BLaER1 treated with 17β-estradiol and CSF1 and Interleukin-3, amounts not matched to agents 10 nM and 100 nM (cell line): ENCODE measurements at regions not wholly inside any gene's neighbourhood (a gene's known extent, or its start where the extent isn't known, plus 50 kb on each side); places are given as distances from the start of the nearest gene placed in this dataset.

Source experiments
- H3K27ac ChIP-seq, 11 experiments: shearing (Covaris generic); formaldehyde crosslinking; 2 replicates each; pipeline ENCODE4 v1.8.1; 2022
- H3K27me3 ChIP-seq, 11 experiments: shearing (Covaris generic); formaldehyde crosslinking; 2 replicates each; pipeline ENCODE4 v1.8.1; 2022
- H3K36me3 ChIP-seq, 11 experiments: shearing (Covaris generic); formaldehyde crosslinking; 2 replicates each; pipeline ENCODE4 v1.8.1; 2022
- H3K4me1 ChIP-seq, 10 experiments: shearing (Covaris generic); formaldehyde crosslinking; 2 replicates each; pipeline ENCODE4 v1.8.1; 2022
- H3K4me2 ChIP-seq, 11 experiments: shearing (Covaris generic); formaldehyde crosslinking; 2 replicates each; pipeline ENCODE4 v1.8.1; 2022
- H3K4me3 ChIP-seq, 10 experiments: shearing (Covaris generic); formaldehyde crosslinking; 2 replicates each; pipeline ENCODE4 v1.8.1; 2022
- H3K9ac ChIP-seq, 11 experiments: shearing (Covaris generic); formaldehyde crosslinking; 2 replicates each; pipeline ENCODE4 v1.8.1; 2022
- H3K9me3 ChIP-seq, 11 experiments: shearing (Covaris generic); formaldehyde crosslinking; replicated peaks in 1 of 11; 2 replicates each; pipeline ENCODE4 v1.8.1; 2022
- H4K20me1 ChIP-seq, 11 experiments: shearing (Covaris generic); formaldehyde crosslinking; 2 replicates each; pipeline ENCODE4 v1.8.1; 2022
- Cebpa-rat ChIP-seq, 11 experiments: shearing (Covaris generic); IDR thresholded peaks; 2 replicates each; pipeline ENCODE4 v1.8.1; 2022

DNA sequence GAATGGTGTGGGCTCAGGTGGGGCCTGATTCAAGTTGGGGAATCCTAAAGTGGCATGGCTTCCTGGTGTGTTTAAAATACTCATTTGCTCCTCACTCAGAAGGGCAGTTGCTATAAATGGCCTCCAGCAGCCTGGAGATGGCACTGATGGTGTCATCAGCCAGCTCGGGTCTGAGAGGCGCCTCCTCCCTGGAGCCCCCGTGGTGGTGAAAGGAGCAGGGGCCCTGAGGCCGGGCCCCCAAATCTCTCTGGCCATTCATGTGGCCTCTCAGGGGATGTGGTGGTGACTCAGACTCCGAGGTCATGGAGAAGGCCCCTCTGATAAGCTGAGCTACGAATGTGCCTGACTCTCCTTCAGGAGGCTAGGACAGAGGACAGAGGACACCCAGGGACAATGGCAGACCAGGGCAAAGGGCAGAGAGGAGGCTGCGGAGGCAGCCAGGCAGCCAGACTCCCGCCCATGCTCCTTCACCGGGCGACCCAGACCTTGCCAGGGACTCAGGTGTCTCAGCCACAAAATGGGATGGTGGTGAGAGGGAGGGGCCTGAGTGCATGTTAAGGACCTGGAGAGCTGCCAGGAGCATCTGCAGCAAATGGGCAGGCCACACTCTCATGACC lies 129.2 kb downstream of the CTTN start:
- TF ChIP-seq Cebpa-rat (IDR thresholded peaks at IDR 0.05) = no peak
- Histone ChIP-seq H3K27ac (no peak overlapping the region), H3K9ac (no peak overlapping the region), H3K27me3 (no peaks in the 10 kb centered on the region), H3K36me3 (no peaks in the 10 kb centered on the region), H4K20me1 (peaks cover 0 to 1% (median 0%) of the 10 kb centered on the region in 11 experiments; a peak in 6 of 22 replicates), H3K4me2 (no peak overlapping the region), H3K4me3 (no peak overlapping the region), H3K9me3 (peaks cover 0 to 8% (median 4%) of the 10 kb centered on the region in 11 experiments; a peak in 9 of 22 replicates), H3K4me1 (peaks cover 0 to 21% (median 10%) of the 10 kb centered on the region in 10 experiments; a peak in 12 of 20 replicates)

DNA sequence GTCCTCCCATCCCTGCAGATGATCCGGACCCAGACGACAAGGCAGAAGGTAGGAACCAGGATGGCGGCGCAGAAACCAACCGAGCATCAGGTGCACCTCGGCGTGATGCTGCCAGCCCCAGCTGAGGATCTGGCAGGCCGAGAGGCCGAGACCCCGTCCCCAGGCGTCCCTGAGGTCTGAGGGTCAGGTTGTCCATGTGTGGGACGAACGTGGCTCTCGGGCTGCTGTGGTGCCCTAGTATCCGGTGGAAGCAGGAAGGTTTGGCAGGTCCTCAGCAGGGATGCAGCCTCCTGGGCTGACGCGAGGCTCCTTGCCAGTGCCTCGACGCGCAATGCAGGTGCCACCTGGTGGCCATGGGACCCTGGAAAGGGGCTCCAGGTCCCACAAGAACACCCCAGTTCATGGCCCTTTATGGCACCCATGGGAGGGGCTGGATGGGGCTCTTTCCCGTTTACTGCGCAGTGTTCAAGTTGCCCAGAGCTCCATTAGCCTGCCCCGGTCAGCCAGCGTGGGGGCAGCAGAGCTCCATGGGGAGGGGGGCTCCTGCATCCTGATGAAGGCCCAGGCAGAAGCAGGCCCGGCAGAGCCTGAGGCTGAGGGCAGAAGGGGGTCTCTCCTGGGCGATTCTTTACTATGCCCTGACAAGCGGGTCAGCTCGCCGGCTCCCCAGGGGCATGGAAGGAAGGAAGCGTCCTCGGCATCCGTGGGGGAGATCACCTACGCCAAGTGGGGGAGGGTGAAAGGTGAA lies 129.9 kb downstream of the CTTN start:
- H3K9me3 ChIP-seq = peaks cover 0 to 9% (median 4%) of the 10 kb centered on the region in 11 experiments; a peak in 9 of 22 replicates
- no peak overlapping the region for H3K4me3 ChIP-seq
- no peaks in the 10 kb centered on the region for H3K36me3 ChIP-seq
- no peak overlapping the region for H3K27ac ChIP-seq
- no peak overlapping the region for H3K9ac ChIP-seq
- H3K27me3 ChIP-seq = no peaks in the 10 kb centered on the region
- TF ChIP-seq Cebpa-rat (IDR thresholded peaks at IDR 0.05) = no peak
- H3K4me1 ChIP-seq = peaks cover 0 to 14% (median 3%) of the 10 kb centered on the region in 10 experiments; a peak in 11 of 20 replicates
- no peak overlapping the region for H3K4me2 ChIP-seq
- no peaks in the 10 kb centered on the region; a peak in 5 of 22 replicates for H4K20me1 ChIP-seq

DNA sequence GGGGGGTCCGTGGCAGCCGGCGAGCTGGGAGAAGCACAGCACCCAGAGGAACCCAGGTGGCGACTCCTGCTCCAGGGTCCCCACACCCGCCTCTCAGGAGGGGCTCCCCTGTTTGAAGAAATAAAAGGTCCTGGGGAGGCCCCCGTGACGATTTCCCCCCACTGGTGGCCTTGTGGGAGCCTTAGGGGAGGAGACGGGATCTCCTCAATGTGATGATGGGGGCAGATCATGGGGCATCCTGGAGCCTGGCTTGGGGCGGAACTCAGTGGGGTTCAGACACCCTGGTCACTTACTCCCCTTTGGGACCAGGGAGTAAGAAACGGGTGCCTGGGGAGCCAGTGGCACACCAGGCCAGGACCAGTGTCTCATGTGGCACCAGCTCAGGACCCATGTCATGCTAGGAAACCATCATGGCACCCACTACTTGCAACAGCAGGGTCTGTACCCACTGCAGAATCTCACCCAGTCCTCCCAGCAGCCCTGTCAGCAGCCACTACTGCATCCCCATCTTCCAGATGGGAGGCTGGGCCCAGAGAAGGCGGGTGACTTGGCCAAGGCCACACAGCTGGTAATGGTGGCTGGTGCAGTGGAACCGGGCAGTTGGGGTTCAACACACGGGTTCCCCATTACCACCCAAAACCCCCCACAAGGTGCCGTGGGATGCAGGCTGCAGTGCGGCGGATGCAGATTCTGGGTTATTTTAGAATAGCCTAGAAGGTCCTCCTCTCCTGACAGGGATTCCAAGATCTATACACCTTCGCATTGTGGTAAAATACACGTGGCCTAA lies 130.7 kb downstream of the CTTN start:
- Histone ChIP-seq H3K36me3 (no peaks in the 10 kb centered on the region), H3K27me3 (no peaks in the 10 kb centered on the region), H3K9ac (no peak overlapping the region), H3K4me3 (no peak overlapping the region), H3K4me1 (peaks cover 0 to 8% (median 0%) of the 10 kb centered on the region in 10 experiments; a peak in 2 of 20 replicates), H3K4me2 (no peak overlapping the region), H3K27ac (no peak overlapping the region), H3K9me3 (peaks cover 5 to 17% (median 8%) of the 10 kb centered on the region in 11 experiments; a peak in 19 of 22 replicates), H4K20me1 (no peaks in the 10 kb centered on the region; a peak in 5 of 22 replicates)
- TF ChIP-seq Cebpa-rat (IDR thresholded peaks at IDR 0.05) = no peak

DNA sequence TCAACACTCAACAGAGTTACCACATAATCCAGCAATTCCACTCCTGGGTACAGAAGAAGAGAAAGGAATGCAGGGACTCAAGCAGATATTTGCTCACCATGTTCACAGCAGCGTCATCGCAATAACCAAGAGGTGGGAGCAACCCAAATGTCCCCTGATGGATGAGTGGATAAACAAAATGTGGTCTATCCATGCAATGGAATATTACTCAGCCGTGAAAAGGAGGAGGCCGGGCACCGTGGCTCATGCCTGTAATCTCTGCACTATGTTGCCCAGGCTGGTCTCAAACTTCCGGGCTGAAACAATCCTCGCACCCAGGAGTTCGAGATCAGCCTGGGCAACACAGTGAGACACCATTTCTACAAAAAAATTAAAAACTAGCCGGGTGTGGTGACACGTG lies 131.7 kb downstream of the CTTN start:
- no peaks in the 10 kb centered on the region; a peak in 4 of 22 replicates for H4K20me1 ChIP-seq
- H3K9me3 ChIP-seq = peaks cover 11 to 27% (median 18%) of the 10 kb centered on the region in 11 experiments; a peak in 19 of 22 replicates
- H3K4me1 ChIP-seq = no peaks in the 10 kb centered on the region
- H3K4me3 ChIP-seq = no peak overlapping the region
- no peak overlapping the region for H3K9ac ChIP-seq
- H3K27ac ChIP-seq = no peak overlapping the region
- no peaks in the 10 kb centered on the region; a peak in 1 of 22 replicates for H3K36me3 ChIP-seq
- H3K4me2 ChIP-seq = no peak overlapping the region
- no peak for TF ChIP-seq Cebpa-rat (IDR thresholded peaks at IDR 0.05)
- H3K27me3 ChIP-seq = no peaks in the 10 kb centered on the region

DNA sequence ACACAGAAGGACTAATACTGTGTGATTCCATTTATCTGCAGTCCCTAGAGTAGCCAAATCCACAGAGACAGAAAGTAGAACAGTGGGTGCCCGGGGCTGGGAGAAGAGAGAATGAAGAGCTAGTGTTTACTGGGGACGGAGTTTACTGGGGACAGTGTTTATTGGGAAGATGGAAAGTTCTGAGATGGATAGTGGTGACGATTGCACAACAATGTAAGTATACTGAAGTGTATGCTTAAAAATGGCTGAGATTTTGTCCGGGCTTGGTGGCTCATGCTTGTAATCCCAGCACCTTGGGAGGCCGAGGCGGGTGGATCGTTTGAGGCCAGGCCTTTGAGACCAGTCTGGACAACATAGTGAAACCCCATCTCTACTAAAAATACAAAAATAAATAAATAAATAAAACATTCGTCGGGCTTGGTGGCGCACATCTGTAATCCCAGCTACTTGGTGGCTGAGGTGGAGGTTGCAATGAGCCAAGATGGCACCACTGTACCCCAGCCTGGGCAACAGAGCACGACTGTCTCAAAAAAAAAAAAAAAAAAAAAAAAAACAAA lies 132.4 kb downstream of the CTTN start:
- Histone ChIP-seq H3K9ac (no peak overlapping the region), H3K9me3 (peaks cover 11 to 28% (median 19%) of the 10 kb centered on the region in 11 experiments; a peak in 19 of 22 replicates), H3K4me1 (no peaks in the 10 kb centered on the region), H3K4me2 (no peak overlapping the region), H3K4me3 (no peak overlapping the region), H4K20me1 (no peaks in the 10 kb centered on the region; a peak in 2 of 22 replicates), H3K27me3 (no peaks in the 10 kb centered on the region), H3K36me3 (no peaks in the 10 kb centered on the region; a peak in 1 of 22 replicates), H3K27ac (no peak overlapping the region)
- peak in 5 of 11 experiments; percentile 6 to 59 (median 23); a peak in 5 of 22 replicates for TF ChIP-seq Cebpa-rat (IDR thresholded peaks at IDR 0.05)

DNA sequence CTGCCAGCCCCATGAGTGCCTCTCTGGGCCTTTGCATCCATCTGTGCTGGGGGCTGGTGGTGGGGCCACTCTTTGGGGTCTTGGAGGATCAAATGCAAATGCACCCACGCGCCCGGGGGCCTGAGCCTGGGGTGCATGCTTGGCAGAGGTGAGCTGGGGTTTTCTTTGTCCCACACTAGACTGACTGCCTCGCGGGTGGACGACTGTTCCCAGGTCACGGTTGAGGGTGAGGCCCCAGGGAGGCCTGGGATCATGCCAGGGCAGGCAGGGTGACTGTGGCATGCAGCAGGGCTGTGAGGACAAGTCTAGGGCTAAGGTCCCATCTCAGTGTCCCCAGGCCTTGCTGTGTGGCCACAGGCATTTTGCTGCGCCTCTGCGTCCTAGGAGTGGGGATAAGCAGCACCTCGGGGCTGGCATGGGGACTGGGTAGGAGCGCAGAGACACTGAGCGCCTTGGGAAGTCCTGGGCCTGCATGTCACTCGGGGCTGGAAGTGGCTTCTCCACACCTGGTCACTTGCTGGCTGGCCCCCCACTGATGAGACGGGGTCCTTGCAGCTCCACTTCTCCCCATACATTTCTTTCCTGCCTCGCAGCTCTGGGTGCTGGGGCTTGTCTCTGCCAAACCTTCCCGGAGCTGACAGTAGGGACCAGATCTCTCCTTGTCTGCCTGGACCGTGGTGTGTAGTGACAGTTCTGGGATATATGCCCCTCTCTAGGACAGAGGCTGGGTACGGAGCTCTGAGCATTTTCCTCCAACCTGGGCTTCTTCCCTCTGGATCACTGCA lies 133.1 kb downstream of the CTTN start:
- no peak overlapping the region for H3K4me3 ChIP-seq
- H3K27ac ChIP-seq = no peak overlapping the region
- H3K4me2 ChIP-seq = no peak overlapping the region
- H3K9me3 ChIP-seq = peaks cover 11 to 28% (median 19%) of the 10 kb centered on the region in 11 experiments; a peak in 19 of 22 replicates
- peaks cover 0 to 2% (median 0%) of the 10 kb centered on the region in 11 experiments; a peak in 2 of 22 replicates for H4K20me1 ChIP-seq
- H3K27me3 ChIP-seq = no peaks in the 10 kb centered on the region
- H3K9ac ChIP-seq = no peak overlapping the region
- TF ChIP-seq Cebpa-rat (IDR thresholded peaks at IDR 0.05) = no peak
- no peaks in the 10 kb centered on the region for H3K4me1 ChIP-seq
- H3K36me3 ChIP-seq = no peaks in the 10 kb centered on the region; a peak in 1 of 22 replicates

DNA sequence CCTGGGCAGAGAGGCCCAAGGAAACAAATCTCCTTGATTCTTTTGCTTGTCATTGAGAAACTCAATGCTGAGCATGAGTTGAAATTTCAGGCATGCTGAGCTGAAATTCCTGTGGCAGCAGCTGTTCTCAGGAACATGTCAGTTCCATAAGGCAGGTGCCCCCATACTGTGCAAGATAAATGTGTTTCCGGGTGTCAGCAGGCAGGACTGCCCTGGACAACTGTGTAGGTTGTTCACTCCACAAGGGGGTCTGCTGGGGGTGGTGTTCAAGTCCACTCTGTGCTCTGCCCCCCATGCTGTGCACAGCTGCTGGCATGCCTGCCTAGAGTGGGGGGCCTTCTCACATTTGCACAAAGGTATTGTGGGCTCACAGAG lies 133.7 kb downstream of the CTTN start:
- Histone ChIP-seq H3K4me1 (no peaks in the 10 kb centered on the region), H3K36me3 (no peaks in the 10 kb centered on the region; a peak in 1 of 22 replicates), H3K4me2 (no peak overlapping the region), H3K9me3 (peaks cover 11 to 28% (median 19%) of the 10 kb centered on the region in 11 experiments; a peak in 19 of 22 replicates), H4K20me1 (peaks cover 0 to 6% (median 0%) of the 10 kb centered on the region in 11 experiments; a peak in 2 of 22 replicates), H3K9ac (no peak overlapping the region), H3K4me3 (no peak overlapping the region), H3K27me3 (no peaks in the 10 kb centered on the region), H3K27ac (no peak overlapping the region)
- no peak for TF ChIP-seq Cebpa-rat (IDR thresholded peaks at IDR 0.05)

DNA sequence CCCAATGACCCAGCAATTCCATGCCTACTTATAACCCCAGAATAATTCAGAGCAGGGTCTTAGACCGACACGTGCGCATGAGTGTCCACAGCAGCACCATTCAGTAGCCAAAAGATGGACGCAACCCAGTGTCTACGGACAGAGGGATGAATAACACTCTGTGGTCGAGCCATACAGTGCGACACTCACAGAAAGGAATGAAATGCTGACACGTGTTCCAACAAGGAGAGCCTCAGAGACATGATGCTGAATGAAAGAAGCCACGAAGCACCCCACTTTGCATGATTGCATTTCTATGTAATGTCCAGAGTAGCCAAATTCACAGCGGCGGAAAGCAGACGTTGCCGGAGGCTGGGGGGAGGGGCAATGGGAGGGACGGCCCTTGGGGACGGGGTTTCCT lies 134.4 kb downstream of the CTTN start:
- no peak overlapping the region for H3K4me3 ChIP-seq
- H3K27ac ChIP-seq = no peak overlapping the region
- H3K9me3 ChIP-seq = peaks cover 11 to 28% (median 19%) of the 10 kb centered on the region in 11 experiments; a peak in 19 of 22 replicates
- no peak for TF ChIP-seq Cebpa-rat (IDR thresholded peaks at IDR 0.05)
- H3K9ac ChIP-seq = no peak overlapping the region
- no peaks in the 10 kb centered on the region for H3K27me3 ChIP-seq
- H3K36me3 ChIP-seq = no peaks in the 10 kb centered on the region; a peak in 1 of 22 replicates
- H4K20me1 ChIP-seq = peaks cover 0 to 10% (median 0%) of the 10 kb centered on the region in 11 experiments; a peak in 2 of 22 replicates
- no peak overlapping the region for H3K4me2 ChIP-seq
- no peaks in the 10 kb centered on the region for H3K4me1 ChIP-seq
